ENCODE measurements at regions not wholly inside any gene's neighbourhood (a gene's known extent, or its start where the extent isn't known, plus 50 kb on each side); places are given as distances from the start of the nearest gene placed in this dataset.

GRCh38 chr10:121183707-121184106 lies 332.5 kb downstream of the WDR11 start (continued):
- TF ChIP-seq STAT1 (IDR thresholded peaks at IDR 0.05; ENCODE audit: unreplicated experiment) (no peak), EZH2phosphoT487 (IDR thresholded peaks at IDR 0.05; ENCODE audit: unreplicated experiment) (no peak)

GRCh38 chr10:121185816-121186455 lies 334.8 kb downstream of the WDR11 start:
- no peak overlapping the region for H2AFZ ChIP-seq
- H3K27ac ChIP-seq (ENCODE audit: low read depth): no peak overlapping the region
- no peaks in the 10 kb centered on the region for H4K20me1 ChIP-seq (replicated peaks; ENCODE audit: insufficient read depth)
- H3K4me1 ChIP-seq (ENCODE audit: insufficient read depth): no peaks in the 10 kb centered on the region
- H3K4me2 ChIP-seq: no peak overlapping the region
- no peaks in the 10 kb centered on the region for H3F3A ChIP-seq (replicated peaks; ENCODE audit: low read depth)
- H3K79me2 ChIP-seq (replicated peaks; ENCODE audit: insufficient read depth): no peaks in the 10 kb centered on the region
- no peaks in the 10 kb centered on the region for H3K27me3 Mint-ChIP-seq (ENCODE audit: insufficient read depth, low read depth, poor library complexity)
- no peak for DNase-seq (ENCODE audit: low spot score)
- H3K4me3 Mint-ChIP-seq: no peak overlapping the region
- no peaks in the 10 kb centered on the region for H3K9me3 Mint-ChIP-seq
- no peaks in the 10 kb centered on the region for H3K36me3 Mint-ChIP-seq (ENCODE audit: low read depth)
- H3K9me2 ChIP-seq (ENCODE audit: insufficient read depth): no peaks in the 10 kb centered on the region
- TF ChIP-seq ZNF462 (CRISPR knock-in tag; IDR thresholded peaks at IDR 0.05) (no peak), CTCF (conservative IDR thresholded peaks at IDR 0.05; ENCODE audit: low read depth in 2 of 2) (no peak), ZNF331 (CRISPR knock-in tag; IDR thresholded peaks at IDR 0.05; ENCODE audit: low read depth) (no peak), EZH2phosphoT487 (IDR thresholded peaks at IDR 0.05; ENCODE audit: unreplicated experiment) (no peak), ZNF114 (CRISPR knock-in tag; IDR thresholded peaks at IDR 0.05) (no peak), EZH2 (IDR thresholded peaks at IDR 0.05; ENCODE audit: low read depth, unreplicated experiment) (no peak), NANOG (IDR thresholded peaks at IDR 0.05; ENCODE audit: borderline replicate concordance) (no peak), ETS1 (IDR thresholded peaks at IDR 0.05) (no peak), JUNB (IDR thresholded peaks at IDR 0.05; ENCODE audit: unreplicated experiment) (no peak), REST (IDR thresholded peaks at IDR 0.05; ENCODE audit: unreplicated experiment) (no peak)
- H3K4me3 ChIP-seq: no peak overlapping the region
- no peaks in the 10 kb centered on the region for H3K36me3 ChIP-seq (ENCODE audit: insufficient read depth)
- H3K27ac Mint-ChIP-seq: no peak overlapping the region
- H3K4me1 Mint-ChIP-seq: peaks cover 4% of the 10 kb centered on the region; the same call in 1 of the 3 replicates
- ATAC-seq: no peak
- H3K27me3 ChIP-seq (ENCODE audit: insufficient read depth): no peaks in the 10 kb centered on the region

Measured in GM23338 (cell line).